HG03469 (cell line): ENCODE measurements at regions not wholly inside any gene's neighbourhood (a gene's known extent, or its start where the extent isn't known, plus 50 kb on each side); places are given as distances from the start of the nearest gene placed in this dataset.

ENCODE experiments used
- ATAC-seq: cut with Tn5 transposase; IDR thresholded peaks from one replicate; pipeline ENCODE4 v1.9.1; 2021; ENCODE audit warnings: mild to moderate bottlenecking, moderate library complexity, moderate number of reproducible peaks; ENCODE audit not compliant: unreplicated experiment

- ATAC-seq, result no peak
Measured at GRCh38 chr5:160961038-160961437, 109.0 kb upstream of the ATP10B start.

GRCh38 chr5:160960592-160960991 is 108.6 kb upstream of the ATP10B start:
- no peak for ATAC-seq

GRCh38 chr5:160959804-160960203 is 107.8 kb upstream of the ATP10B start:
- peak; percentile 43 for ATAC-seq

- ATAC-seq, result peak; percentile 28
Measured at GRCh38 chr5:160957312-160957861, 105.4 kb upstream of the ATP10B start.

GRCh38 chr5:160956051-160956450 is 104.0 kb upstream of the ATP10B start:
- no peak for ATAC-seq

- ATAC-seq, result no peak
Measured at GRCh38 chr5:160950311-160950710, 98.3 kb upstream of the ATP10B start.

GRCh38 chr5:160940725-160941124 is 88.7 kb upstream of the ATP10B start:
- ATAC-seq, result no peak

GRCh38 chr5:160938532-160938931 is 86.5 kb upstream of the ATP10B start:
- no peak for ATAC-seq

GRCh38 chr5:160937570-160937969 is 85.6 kb upstream of the ATP10B start:
- ATAC-seq, result no peak

- ATAC-seq, result no peak
Measured at GRCh38 chr5:160935776-160936175, 83.8 kb upstream of the ATP10B start.

GRCh38 chr5:160931283-160931682 is 79.3 kb upstream of the ATP10B start:
- no peak for ATAC-seq

- ATAC-seq, result no peak
Measured at GRCh38 chr5:160930406-160930805, 78.4 kb upstream of the ATP10B start.

- no peak for ATAC-seq
Measured at GRCh38 chr5:160929906-160930305, 77.9 kb upstream of the ATP10B start.

GRCh38 chr5:160929360-160929759 is 77.3 kb upstream of the ATP10B start:
- no peak for ATAC-seq

GRCh38 chr5:160926428-160926827 is 74.4 kb upstream of the ATP10B start:
- ATAC-seq, result no peak

GRCh38 chr5:160925281-160925680 is 73.3 kb upstream of the ATP10B start:
- no peak for ATAC-seq

GRCh38 chr5:160923936-160924710 is 72.1 kb upstream of the ATP10B start:
- no peak for ATAC-seq

- ATAC-seq, result no peak
Measured at GRCh38 chr5:160923411-160923810, 71.4 kb upstream of the ATP10B start.

GRCh38 chr5:160922311-160922710 is 70.3 kb upstream of the ATP10B start:
- no peak for ATAC-seq

GRCh38 chr5:160921423-160922285 is 69.6 kb upstream of the ATP10B start:
- no peak for ATAC-seq

- ATAC-seq, result no peak
Measured at GRCh38 chr5:160919626-160920025, 67.6 kb upstream of the ATP10B start.

GRCh38 chr5:160918386-160918785 is 66.4 kb upstream of the ATP10B start:
- no peak for ATAC-seq
